WERI-Rb-1 (cell line): ENCODE measurements at regions not wholly inside any gene's neighbourhood (a gene's known extent, or its start where the extent isn't known, plus 50 kb on each side); places are given as distances from the start of the nearest gene placed in this dataset.

Experiments used
- DNase-seq: peaks from one replicate; pipeline ENCODE4 v3.0.0-alpha.2; 2020
- H3K27ac ChIP-seq: fragments of 250-450 bp; sonication (Bioruptor Pico); 2 replicates; pipeline ENCODE4 v1.5.1; 2020; ENCODE audit warnings: mild to moderate bottlenecking, moderate library complexity
- H3K27me3 ChIP-seq: fragments of 250-450 bp; sonication (Bioruptor Pico); 2 replicates; pipeline ENCODE4 v1.5.1; 2021; ENCODE audit warnings: mild to moderate bottlenecking, low read depth, moderate library complexity; ENCODE audit not compliant: insufficient read depth, severe bottlenecking
- H3K36me3 ChIP-seq: fragments of 250-450 bp; sonication (Bioruptor Pico); 2 replicates; pipeline ENCODE4 v1.5.1; 2020; ENCODE audit warnings: mild to moderate bottlenecking, moderate library complexity
- H3K4me3 ChIP-seq: 2 replicates; pipeline ENCODE4 v1.5.1; 2011; ENCODE audit warnings: low read depth, mild to moderate bottlenecking, control low read depth, low read length
- H3K9me3 ChIP-seq: fragments of 250-450 bp; sonication (Bioruptor Pico); 2 replicates; pipeline ENCODE4 v1.5.1; 2021; ENCODE audit warnings: mild to moderate bottlenecking, moderate library complexity; ENCODE audit not compliant: severe bottlenecking
- CTCF ChIP-seq: IDR thresholded peaks from 2 replicates; pipeline ENCODE4 v1.5.1; 2011; ENCODE audit warnings: low read depth, mild to moderate bottlenecking, control low read depth, inconsistent platforms, low read length

- H3K4me3 ChIP-seq: no peak overlapping the region
- 0 out of 2 replicates have a peak, but pooled peaks have one; percentile 25 for TF ChIP-seq CTCF
- no peaks in the 10 kb centered on the region for H3K9me3 ChIP-seq
- H3K27ac ChIP-seq: no peak overlapping the region
- no peak for DNase-seq
- H3K27me3 ChIP-seq: no peaks in the 10 kb centered on the region
- H3K36me3 ChIP-seq: no peaks in the 10 kb centered on the region
These were observed 253.8 kb upstream of the DMD start for GRCh38 chrX:33465137-33465536.

GRCh38 chrX:33457102-33457501 is 245.8 kb upstream of the DMD start:
- Histone ChIP-seq H3K36me3 (no peaks in the 10 kb centered on the region), H3K9me3 (no peaks in the 10 kb centered on the region), H3K27ac (no peak overlapping the region), H3K4me3 (no peak overlapping the region), H3K27me3 (no peaks in the 10 kb centered on the region)
- no peak for DNase-seq
- TF ChIP-seq CTCF: no peak

- Histone ChIP-seq H3K27ac (no peak overlapping the region), H3K27me3 (no peaks in the 10 kb centered on the region), H3K4me3 (no peak overlapping the region), H3K36me3 (no peaks in the 10 kb centered on the region), H3K9me3 (no peaks in the 10 kb centered on the region)
- DNase-seq: no peak
- TF ChIP-seq CTCF: no peak
These were observed 235.9 kb upstream of the DMD start for GRCh38 chrX:33447285-33447684.

GRCh38 chrX:33434256-33435092 is 223.1 kb upstream of the DMD start:
- no peaks in the 10 kb centered on the region for H3K36me3 ChIP-seq
- DNase-seq: peak; percentile 55
- no peaks in the 10 kb centered on the region for H3K27me3 ChIP-seq
- H3K4me3 ChIP-seq: no peak overlapping the region
- TF ChIP-seq CTCF: peak; percentile 82
- H3K9me3 ChIP-seq: no peaks in the 10 kb centered on the region
- no peak overlapping the region for H3K27ac ChIP-seq

- Histone ChIP-seq H3K36me3 (no peaks in the 10 kb centered on the region), H3K9me3 (no peaks in the 10 kb centered on the region), H3K27ac (no peak overlapping the region), H3K27me3 (no peaks in the 10 kb centered on the region), H3K4me3 (no peak overlapping the region)
- no peak for TF ChIP-seq CTCF
- no peak for DNase-seq
These were observed 205.0 kb upstream of the DMD start for GRCh38 chrX:33416273-33416805.

GRCh38 chrX:33415459-33415858 is 204.1 kb upstream of the DMD start:
- Histone ChIP-seq H3K36me3 (no peaks in the 10 kb centered on the region), H3K27me3 (no peaks in the 10 kb centered on the region), H3K27ac (no peak overlapping the region), H3K4me3 (no peak overlapping the region), H3K9me3 (no peaks in the 10 kb centered on the region)
- TF ChIP-seq CTCF: no peak
- DNase-seq: no peak
